Activated CD4-positive, alpha-beta T cell treated with anti-CD3 and anti-CD28 coated beads for 1 hour (primary cell): ENCODE measurements at regions not wholly inside any gene's neighbourhood (a gene's known extent, or its start where the extent isn't known, plus 50 kb on each side); places are given as distances from the start of the nearest gene placed in this dataset.

ENCODE experiments used
- DNase-seq: peaks from one replicate; pipeline ENCODE4 v3.0.0-alpha.2; 2020

GRCh38 chr4:1459722-1460511, 53.7 kb upstream of the NKX1-1 start:
- no peak for DNase-seq

- DNase-seq = no peak
Observed at GRCh38 chr4:1459081-1459721, 53.0 kb upstream of the NKX1-1 start.

- no peak for DNase-seq
Observed at GRCh38 chr4:1458581-1458980, 52.3 kb upstream of the NKX1-1 start.
